LNCAP (cell line): ENCODE measurements at regions not wholly inside any gene's neighbourhood (a gene's known extent, or its start where the extent isn't known, plus 50 kb on each side); places are given as distances from the start of the nearest gene placed in this dataset.

Experiments used
- TF ChIP-seq, protein P1 (sequence below): fragments of 450-650 bp; IDR thresholded peaks from 2 replicates; pipeline ENCODE4 v1.5.1; 2017; ENCODE audit warnings: mild to moderate bottlenecking

DNA sequence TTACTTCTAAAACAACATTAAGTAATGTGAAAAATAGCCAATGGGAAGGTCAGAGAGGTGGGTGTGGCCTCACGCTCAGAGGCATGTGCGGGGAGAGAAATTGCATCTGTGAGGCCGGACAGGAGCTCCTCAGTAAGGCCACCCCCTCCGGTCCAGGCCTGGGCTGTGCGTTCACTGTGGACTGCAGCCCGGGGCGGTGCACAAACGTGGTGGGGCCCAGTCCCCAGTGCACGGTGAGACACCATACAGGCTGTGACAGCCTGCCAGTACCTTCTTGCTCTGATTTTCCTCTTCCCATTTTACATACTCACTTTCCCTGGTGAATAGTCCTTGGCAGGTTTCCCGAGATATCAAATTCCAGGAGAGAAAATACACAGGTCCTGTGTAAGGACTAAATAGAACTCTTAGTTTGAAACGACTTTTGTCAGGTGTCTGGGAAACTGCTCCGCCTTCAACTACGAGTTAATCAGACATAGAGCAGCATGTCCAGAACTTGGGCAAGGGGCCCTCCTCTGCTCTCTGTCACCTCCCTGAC, 174.1 kb upstream of the MKI67 start:
- TF ChIP-seq, protein P1, sequence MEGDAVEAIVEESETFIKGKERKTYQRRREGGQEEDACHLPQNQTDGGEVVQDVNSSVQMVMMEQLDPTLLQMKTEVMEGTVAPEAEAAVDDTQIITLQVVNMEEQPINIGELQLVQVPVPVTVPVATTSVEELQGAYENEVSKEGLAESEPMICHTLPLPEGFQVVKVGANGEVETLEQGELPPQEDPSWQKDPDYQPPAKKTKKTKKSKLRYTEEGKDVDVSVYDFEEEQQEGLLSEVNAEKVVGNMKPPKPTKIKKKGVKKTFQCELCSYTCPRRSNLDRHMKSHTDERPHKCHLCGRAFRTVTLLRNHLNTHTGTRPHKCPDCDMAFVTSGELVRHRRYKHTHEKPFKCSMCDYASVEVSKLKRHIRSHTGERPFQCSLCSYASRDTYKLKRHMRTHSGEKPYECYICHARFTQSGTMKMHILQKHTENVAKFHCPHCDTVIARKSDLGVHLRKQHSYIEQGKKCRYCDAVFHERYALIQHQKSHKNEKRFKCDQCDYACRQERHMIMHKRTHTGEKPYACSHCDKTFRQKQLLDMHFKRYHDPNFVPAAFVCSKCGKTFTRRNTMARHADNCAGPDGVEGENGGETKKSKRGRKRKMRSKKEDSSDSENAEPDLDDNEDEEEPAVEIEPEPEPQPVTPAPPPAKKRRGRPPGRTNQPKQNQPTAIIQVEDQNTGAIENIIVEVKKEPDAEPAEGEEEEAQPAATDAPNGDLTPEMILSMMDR: no peak

DNA sequence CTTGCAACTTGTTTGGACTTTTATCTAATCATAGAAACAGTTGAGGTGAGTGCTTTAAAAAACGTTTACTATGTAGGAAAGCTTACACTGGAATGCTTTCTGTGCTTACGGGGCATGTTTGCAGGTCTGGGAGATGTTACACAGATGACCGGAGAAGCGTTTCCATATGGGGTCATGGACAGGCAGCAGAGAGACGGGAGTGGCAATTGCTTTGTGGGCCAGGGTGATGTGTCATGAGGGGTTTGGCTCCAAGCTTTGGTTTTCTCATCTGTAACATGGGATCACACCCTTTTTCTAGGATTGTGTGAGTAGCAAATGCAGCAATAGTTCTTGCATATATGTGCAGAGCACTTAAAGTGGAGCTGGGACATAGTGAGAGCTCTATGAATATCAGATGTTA, 174.8 kb upstream of the MKI67 start:
- TF ChIP-seq, protein P1: no peak

DNA sequence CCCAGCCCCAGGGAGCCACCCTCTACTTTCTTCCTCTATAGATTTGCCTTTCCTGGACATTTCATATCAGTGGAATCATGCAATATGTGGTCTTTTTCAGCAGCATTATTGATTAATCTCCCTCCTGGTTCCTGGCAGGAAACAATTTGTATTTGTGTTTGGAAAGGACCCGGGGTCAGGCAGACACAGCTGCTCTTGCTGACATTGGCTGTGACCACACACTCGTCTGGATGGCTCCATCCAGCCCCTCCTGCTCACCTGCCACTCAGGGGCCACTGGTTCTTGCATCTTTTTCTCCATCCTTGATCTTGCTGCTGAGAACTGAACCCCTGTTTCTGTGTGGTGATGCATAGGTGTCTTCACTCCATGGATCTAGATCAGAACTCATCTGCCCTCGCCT, 176.6 kb upstream of the MKI67 start:
- TF ChIP-seq, protein P1: no peak

DNA sequence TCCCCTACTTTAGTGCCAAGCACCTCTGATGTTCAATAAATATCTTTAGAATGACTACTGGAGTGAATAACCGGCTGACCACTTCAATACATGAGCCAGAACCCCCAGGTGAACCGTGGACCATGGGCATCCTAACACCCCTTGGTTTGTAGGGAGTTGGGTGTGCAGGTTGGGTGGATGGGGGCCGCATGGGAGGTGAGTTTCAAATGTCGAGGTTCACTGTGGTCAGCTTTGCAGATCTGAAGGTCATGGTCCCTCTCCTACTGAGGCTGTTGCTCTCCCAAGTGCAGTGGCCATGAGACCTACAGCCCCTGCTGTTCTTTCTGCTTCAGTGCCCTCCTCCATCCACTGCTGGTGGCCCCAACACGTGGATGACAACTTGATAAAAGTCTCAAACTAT, 178.0 kb upstream of the MKI67 start:
- TF ChIP-seq, protein P1: no peak

DNA sequence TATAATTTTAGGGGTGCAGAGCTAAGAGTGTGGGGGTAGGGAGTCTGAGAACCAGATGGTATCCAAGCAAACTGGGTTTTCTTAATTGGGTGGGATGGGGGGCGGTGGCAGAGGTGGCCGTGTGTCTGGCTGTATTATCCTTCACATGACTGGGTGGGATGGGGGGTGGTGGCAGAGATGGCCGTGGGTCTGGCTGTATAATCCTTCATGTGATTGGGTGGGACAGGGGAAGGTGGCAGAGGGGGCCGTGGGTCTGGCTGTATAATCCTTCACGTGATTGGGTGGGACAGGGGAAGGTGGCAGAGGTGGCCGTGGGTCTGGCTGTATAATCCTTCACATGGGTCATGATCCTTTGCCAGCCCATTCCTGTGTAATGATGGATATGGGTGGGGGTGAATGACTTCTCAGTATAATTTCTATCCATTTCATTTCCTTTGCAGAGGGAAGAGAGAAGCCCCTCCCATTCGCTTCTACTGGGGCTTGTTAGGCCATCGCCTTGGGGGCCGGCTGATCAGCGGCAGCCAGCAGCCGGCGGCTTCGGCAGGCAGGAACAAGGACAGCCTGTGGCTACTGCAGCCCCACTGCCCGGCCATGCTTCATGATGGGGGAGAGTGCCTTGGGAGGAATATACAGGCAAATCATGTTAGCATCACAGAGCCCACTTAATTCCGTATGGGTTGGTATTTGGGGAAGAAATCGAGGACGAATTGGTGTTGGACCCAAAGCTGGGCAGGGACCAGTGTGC, 179.6 kb upstream of the MKI67 start:
- TF ChIP-seq, protein P1: no peak

DNA sequence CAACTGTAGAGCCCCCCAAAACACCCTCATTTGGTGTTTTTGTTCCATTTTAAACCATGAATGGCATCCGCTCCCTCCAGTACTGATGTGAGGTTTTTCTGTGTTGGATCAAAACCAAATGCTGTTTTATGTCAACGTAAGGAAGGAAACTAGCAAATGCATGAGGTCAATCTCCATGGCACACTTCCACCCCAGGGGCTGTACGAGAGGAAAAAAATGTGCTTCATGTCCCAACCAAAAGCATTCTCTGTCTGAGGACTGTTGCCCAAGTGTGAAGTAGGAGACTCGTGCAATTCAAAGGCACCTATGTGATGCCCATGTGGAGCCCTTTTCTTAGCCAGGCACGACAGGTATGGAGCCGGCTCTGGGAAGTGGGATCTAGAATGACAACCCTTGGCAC, 180.3 kb upstream of the MKI67 start:
- TF ChIP-seq, protein P1: no peak

DNA sequence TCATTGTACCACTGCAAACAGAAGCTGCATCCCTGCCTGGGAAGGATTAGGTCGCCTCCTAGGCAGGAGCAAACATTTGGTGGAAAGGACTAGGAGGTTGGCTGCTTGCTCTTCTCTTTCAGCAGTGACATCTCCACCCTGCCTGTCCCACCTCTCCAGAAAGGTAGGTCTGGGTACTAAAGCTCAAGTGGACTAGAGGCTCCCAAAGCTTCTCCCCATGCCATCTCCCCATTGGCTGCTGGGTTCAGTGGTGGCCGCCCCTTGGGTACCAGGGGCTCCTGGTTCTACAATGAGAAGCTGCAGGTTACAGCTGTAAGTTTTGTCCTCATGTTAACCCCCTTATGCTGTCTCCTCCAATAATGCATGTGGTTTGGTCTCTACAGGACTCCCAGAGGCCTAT, 180.7 kb upstream of the MKI67 start:
- TF ChIP-seq, protein P1: no peak

DNA sequence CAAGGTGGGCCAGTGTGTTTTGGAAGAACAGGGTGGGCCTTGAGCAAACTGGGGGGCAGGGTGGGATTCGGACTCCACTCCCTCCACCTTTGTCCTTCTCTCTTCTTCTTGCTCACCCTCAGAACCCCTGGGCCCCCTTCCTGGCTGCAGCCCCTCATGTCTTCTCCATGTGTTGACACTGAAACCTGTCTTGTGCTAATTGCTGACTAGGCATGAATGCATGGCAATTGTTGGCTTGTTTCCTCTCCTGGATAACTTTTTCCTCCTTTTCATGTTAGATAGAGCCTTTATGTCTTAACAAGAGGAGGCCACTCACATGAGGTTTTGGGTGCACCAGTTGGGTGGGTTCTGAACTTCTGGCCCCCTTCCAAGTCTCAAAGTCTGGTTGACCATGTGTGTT, 181.6 kb upstream of the MKI67 start:
- TF ChIP-seq, protein P1: no peak
